ENCODE measurements at regions not wholly inside any gene's neighbourhood (a gene's known extent, or its start where the extent isn't known, plus 50 kb on each side); places are given as distances from the start of the nearest gene placed in this dataset.

DNA sequence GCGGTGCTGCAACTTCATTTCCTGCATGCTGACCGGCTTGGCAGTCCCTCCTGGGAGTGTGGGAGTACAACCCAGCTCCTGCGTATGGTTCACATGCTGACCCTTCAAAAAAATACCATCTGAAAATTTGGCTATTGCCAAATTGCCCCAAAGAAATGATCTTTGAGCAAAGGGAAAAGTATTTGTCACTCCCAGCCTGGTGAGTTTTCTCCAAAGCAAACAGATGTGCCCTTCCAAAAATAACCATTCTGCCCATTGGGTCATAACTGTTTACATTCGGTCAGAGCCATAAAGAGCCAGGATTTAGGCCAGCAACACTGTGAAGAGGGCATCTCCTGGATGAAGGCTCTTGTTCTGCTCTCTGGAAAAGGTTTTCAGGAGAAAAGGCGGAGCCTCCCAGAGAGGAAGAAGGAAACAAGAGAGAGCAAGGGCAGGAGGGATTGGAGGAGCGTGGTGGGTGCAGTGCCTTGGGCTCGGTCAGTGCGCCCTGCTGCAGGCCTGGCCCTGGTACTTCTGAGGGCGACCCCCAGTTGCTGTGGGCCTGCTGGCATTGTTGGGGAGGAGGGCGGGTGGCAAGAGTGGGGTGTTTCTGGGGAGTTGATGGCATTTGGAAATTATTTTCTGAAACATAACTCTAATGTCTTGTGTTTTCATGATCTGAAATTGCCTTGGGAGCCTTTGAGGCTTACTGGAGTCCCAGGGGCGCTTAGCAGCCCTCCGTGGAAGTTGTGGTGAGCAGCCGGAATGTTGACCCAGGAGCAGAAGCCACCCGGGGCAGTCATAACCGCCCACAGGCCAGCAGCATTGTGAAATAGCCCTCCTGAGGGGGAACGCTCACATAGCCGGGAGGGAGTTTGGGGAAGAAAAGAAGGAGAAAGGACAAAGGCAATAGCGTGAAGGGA lies 248.4 kb downstream of the MYLK4 start:
- TF ChIP-seq, protein P1, sequence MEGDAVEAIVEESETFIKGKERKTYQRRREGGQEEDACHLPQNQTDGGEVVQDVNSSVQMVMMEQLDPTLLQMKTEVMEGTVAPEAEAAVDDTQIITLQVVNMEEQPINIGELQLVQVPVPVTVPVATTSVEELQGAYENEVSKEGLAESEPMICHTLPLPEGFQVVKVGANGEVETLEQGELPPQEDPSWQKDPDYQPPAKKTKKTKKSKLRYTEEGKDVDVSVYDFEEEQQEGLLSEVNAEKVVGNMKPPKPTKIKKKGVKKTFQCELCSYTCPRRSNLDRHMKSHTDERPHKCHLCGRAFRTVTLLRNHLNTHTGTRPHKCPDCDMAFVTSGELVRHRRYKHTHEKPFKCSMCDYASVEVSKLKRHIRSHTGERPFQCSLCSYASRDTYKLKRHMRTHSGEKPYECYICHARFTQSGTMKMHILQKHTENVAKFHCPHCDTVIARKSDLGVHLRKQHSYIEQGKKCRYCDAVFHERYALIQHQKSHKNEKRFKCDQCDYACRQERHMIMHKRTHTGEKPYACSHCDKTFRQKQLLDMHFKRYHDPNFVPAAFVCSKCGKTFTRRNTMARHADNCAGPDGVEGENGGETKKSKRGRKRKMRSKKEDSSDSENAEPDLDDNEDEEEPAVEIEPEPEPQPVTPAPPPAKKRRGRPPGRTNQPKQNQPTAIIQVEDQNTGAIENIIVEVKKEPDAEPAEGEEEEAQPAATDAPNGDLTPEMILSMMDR (IDR thresholded peaks at IDR 0.05): no peak
- TF ChIP-seq POLR2A (IDR thresholded peaks at IDR 0.05) (no peak), POLR2AphosphoS5 (IDR thresholded peaks at IDR 0.05) (no peak)

Data from gastroesophageal sphincter (tissue), 3 donors.